MCF 10A (cell line): ENCODE measurements at regions not wholly inside any gene's neighbourhood (a gene's known extent, or its start where the extent isn't known, plus 50 kb on each side); places are given as distances from the start of the nearest gene placed in this dataset.

ENCODE experiments used
- BruUV-seq: library from RNA; stranded (reverse); fragments of 400-500 nt; replicated peaks from 2 replicates; lab custom pipeline; 2021; lab: Mats Ljungman, UMichigan
- CTCF ChIA-PET: fragments of 300-600 bp; sonication (Branson Sonifier 250); formaldehyde crosslinking; extraction: SDS; loops from one replicate; lab custom pipeline; 2021; ENCODE audit warnings: antibody characterized with exemption, inconsistent platforms; lab: Yijun Ruan, JAX
- POLR2A ChIA-PET: fragments of 300-600, 350-650 bp; sonication (Branson Sonifier 250); formaldehyde crosslinking; extraction: SDS; loops from one replicate; lab custom pipeline; 2020; ENCODE audit warnings: antibody characterized with exemption, inconsistent platforms; lab: Yijun Ruan, JAX
- DNase-seq: peaks from one replicate; pipeline ENCODE4 v3.0.0-alpha.2; 2018; ENCODE audit not compliant: unreplicated experiment
- H3K27ac Mint-ChIP-seq: one replicate; pipeline ENCODE4 v1.8.0; 2022; ENCODE audit warnings: mild to moderate bottlenecking, low read depth, mixed read lengths; ENCODE audit not compliant: unreplicated experiment
- H3K27me3 Mint-ChIP-seq: one replicate; pipeline ENCODE4 v1.8.0; 2022; ENCODE audit warnings: mixed read lengths; ENCODE audit not compliant: insufficient read depth, unreplicated experiment
- H3K36me3 Mint-ChIP-seq: one replicate; pipeline ENCODE4 v1.8.0; 2022; ENCODE audit warnings: mild to moderate bottlenecking, moderate library complexity, mixed read lengths; ENCODE audit not compliant: insufficient read depth, unreplicated experiment
- H3K4me1 Mint-ChIP-seq: one replicate; pipeline ENCODE4 v1.8.0; 2022; ENCODE audit warnings: mixed read lengths; ENCODE audit not compliant: insufficient read depth, unreplicated experiment
- H3K4me3 Mint-ChIP-seq: one replicate; pipeline ENCODE4 v1.8.0; 2022; ENCODE audit warnings: mild to moderate bottlenecking, moderate library complexity, mixed read lengths; ENCODE audit not compliant: unreplicated experiment
- H3K9me3 Mint-ChIP-seq: one replicate; pipeline ENCODE4 v1.8.0; 2022; ENCODE audit warnings: mixed read lengths; ENCODE audit not compliant: unreplicated experiment
- CTCF ChIP-seq: fragments of 200-600 bp; IDR thresholded peaks from one replicate; pipeline ENCODE4 v1.8.0; 2022; ENCODE audit warnings: antibody characterized with exemption, mild to moderate bottlenecking; ENCODE audit not compliant: unreplicated experiment
- intact Hi-C: fragments of 100-400 bp; cut with micrococcal nuclease; formaldehyde crosslinking; loops from 2 replicates; pipeline ENCODE4 v1.14.1; 2022

GRCh38 chr20:24867556-24867955, 81.5 kb upstream of the CST7 start:
- ChIA-PET POLR2A (interaction anchor here (0.6 kb wide), 1 partner anchor 32 kb away, joined by 3 read pairs; no protein-coding TSS in a partner anchor), CTCF (no interaction called here)
- Mint-ChIP-seq H3K4me3 (no peak overlapping the region), H3K27me3 (no peaks in the 10 kb centered on the region), H3K36me3 (peaks cover 4% of the 10 kb centered on the region), H3K4me1 (no peaks in the 10 kb centered on the region), H3K9me3 (peaks cover 7% of the 10 kb centered on the region), H3K27ac (no peak overlapping the region)
- intact Hi-C loops, result no loop called here
- no peak for DNase-seq
- BruUV-seq, result no TSS peak
- TF ChIP-seq CTCF, result no peak

GRCh38 chr20:24868396-24868927, 80.6 kb upstream of the CST7 start:
- no peaks in the 10 kb centered on the region for H3K27me3 Mint-ChIP-seq
- POLR2A ChIA-PET, result interaction anchor here (0.7 kb wide), 1 partner anchor 826 kb away, joined by 3 read pairs; no protein-coding TSS in a partner anchor
- H3K4me3 Mint-ChIP-seq, result no peak overlapping the region
- intact Hi-C loops, result no loop called here
- no peaks in the 10 kb centered on the region for H3K4me1 Mint-ChIP-seq
- TF ChIP-seq CTCF, result no peak
- H3K36me3 Mint-ChIP-seq, result peaks cover 3% of the 10 kb centered on the region
- DNase-seq, result no peak
- BruUV-seq, result no TSS peak
- CTCF ChIA-PET, result interaction anchor here (0.6 to 0.8 kb wide), 3 partner anchors 42 to 1201 kb away, joined by 3 to 4 read pairs (median 3); no protein-coding TSS in a partner anchor
- peaks cover 7% of the 10 kb centered on the region for H3K9me3 Mint-ChIP-seq
- H3K27ac Mint-ChIP-seq, result no peak overlapping the region

- DNase-seq, result no peak
- no peak for TF ChIP-seq CTCF
- H3K4me3 Mint-ChIP-seq, result no peak overlapping the region
- no peak overlapping the region for H3K27ac Mint-ChIP-seq
- no TSS peak for BruUV-seq
- peaks cover 7% of the 10 kb centered on the region for H3K9me3 Mint-ChIP-seq
- ChIA-PET POLR2A (no interaction called here), CTCF (interaction anchor here (0.6 to 0.8 kb wide), 2 partner anchors 41 to 1201 kb away, joined by 3 to 4 read pairs; no protein-coding TSS in a partner anchor)
- H3K36me3 Mint-ChIP-seq, result no peaks in the 10 kb centered on the region
- no peaks in the 10 kb centered on the region for H3K4me1 Mint-ChIP-seq
- H3K27me3 Mint-ChIP-seq, result no peaks in the 10 kb centered on the region
- intact Hi-C loops, result no loop called here
Observed at GRCh38 chr20:24868959-24869358, 80.1 kb upstream of the CST7 start.

- no TSS peak for BruUV-seq
- POLR2A ChIA-PET, result interaction anchor here (0.6 kb wide), 1 partner anchor 13 kb away, joined by 3 read pairs; no protein-coding TSS in a partner anchor
- Mint-ChIP-seq H3K36me3 (no peaks in the 10 kb centered on the region), H3K27ac (no peak overlapping the region), H3K27me3 (no peaks in the 10 kb centered on the region), H3K4me3 (no peak overlapping the region), H3K4me1 (no peaks in the 10 kb centered on the region), H3K9me3 (peaks cover 7% of the 10 kb centered on the region)
- no peak for DNase-seq
- intact Hi-C loops, result no loop called here
- TF ChIP-seq CTCF, result no peak
- CTCF ChIA-PET, result interaction anchor here (0.6 kb wide), 1 partner anchor 286 kb away, joined by 3 read pairs; no protein-coding TSS in a partner anchor
Observed at GRCh38 chr20:24870057-24870456, 79.0 kb upstream of the CST7 start.
